MCF 10A (cell line): ENCODE measurements at regions not wholly inside any gene's neighbourhood (a gene's known extent, or its start where the extent isn't known, plus 50 kb on each side); places are given as distances from the start of the nearest gene placed in this dataset.

ENCODE experiments used
- BruUV-seq: library from RNA; stranded (reverse); fragments of 400-500 nt; replicated peaks from 2 replicates; lab custom pipeline; 2021; lab: Mats Ljungman, UMichigan
- CTCF ChIA-PET: fragments of 300-600 bp; sonication (Branson Sonifier 250); formaldehyde crosslinking; extraction: SDS; loops from one replicate; lab custom pipeline; 2021; ENCODE audit warnings: antibody characterized with exemption, inconsistent platforms; lab: Yijun Ruan, JAX
- POLR2A ChIA-PET: fragments of 300-600, 350-650 bp; sonication (Branson Sonifier 250); formaldehyde crosslinking; extraction: SDS; loops from one replicate; lab custom pipeline; 2020; ENCODE audit warnings: antibody characterized with exemption, inconsistent platforms; lab: Yijun Ruan, JAX
- DNase-seq: peaks from one replicate; pipeline ENCODE4 v3.0.0-alpha.2; 2018; ENCODE audit not compliant: unreplicated experiment
- H3K27ac Mint-ChIP-seq: one replicate; pipeline ENCODE4 v1.8.0; 2022; ENCODE audit warnings: mild to moderate bottlenecking, low read depth, mixed read lengths; ENCODE audit not compliant: unreplicated experiment
- H3K27me3 Mint-ChIP-seq: one replicate; pipeline ENCODE4 v1.8.0; 2022; ENCODE audit warnings: mixed read lengths; ENCODE audit not compliant: insufficient read depth, unreplicated experiment
- H3K36me3 Mint-ChIP-seq: one replicate; pipeline ENCODE4 v1.8.0; 2022; ENCODE audit warnings: mild to moderate bottlenecking, moderate library complexity, mixed read lengths; ENCODE audit not compliant: insufficient read depth, unreplicated experiment
- H3K4me1 Mint-ChIP-seq: one replicate; pipeline ENCODE4 v1.8.0; 2022; ENCODE audit warnings: mixed read lengths; ENCODE audit not compliant: insufficient read depth, unreplicated experiment
- H3K4me3 Mint-ChIP-seq: one replicate; pipeline ENCODE4 v1.8.0; 2022; ENCODE audit warnings: mild to moderate bottlenecking, moderate library complexity, mixed read lengths; ENCODE audit not compliant: unreplicated experiment
- H3K9me3 Mint-ChIP-seq: one replicate; pipeline ENCODE4 v1.8.0; 2022; ENCODE audit warnings: mixed read lengths; ENCODE audit not compliant: unreplicated experiment
- intact Hi-C: fragments of 100-400 bp; cut with micrococcal nuclease; formaldehyde crosslinking; loops from 2 replicates; pipeline ENCODE4 v1.14.1; 2022
- TF ChIP-seq, protein P1 (sequence below): fragments of 200-600 bp; IDR thresholded peaks from one replicate; pipeline ENCODE4 v1.8.0; 2022; ENCODE audit warnings: antibody characterized with exemption, mild to moderate bottlenecking; ENCODE audit not compliant: unreplicated experiment

DNA sequence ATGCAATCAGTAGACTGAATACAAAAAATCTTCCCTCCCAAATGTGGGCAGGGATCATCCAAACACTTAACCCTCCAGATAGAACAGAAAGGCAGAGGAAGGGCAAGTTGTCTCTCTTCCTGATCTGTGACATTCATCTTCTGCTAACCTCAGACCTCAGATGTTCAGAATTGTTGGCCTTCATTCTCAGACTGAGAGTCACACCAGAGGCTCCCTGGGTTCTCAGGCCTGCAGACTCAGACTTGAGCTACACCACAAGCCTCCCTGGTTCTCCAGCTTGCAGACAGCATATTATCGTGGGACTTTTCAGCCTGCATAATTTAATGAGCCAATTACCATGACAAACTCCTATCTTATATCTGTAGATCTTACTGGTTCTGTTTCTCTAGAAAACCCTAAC, 1471.6 kb upstream of the ADGRL3 start:
- BruUV-seq = no TSS peak
- Mint-ChIP-seq H3K27me3 (no peaks in the 10 kb centered on the region), H3K4me1 (no peaks in the 10 kb centered on the region)

DNA sequence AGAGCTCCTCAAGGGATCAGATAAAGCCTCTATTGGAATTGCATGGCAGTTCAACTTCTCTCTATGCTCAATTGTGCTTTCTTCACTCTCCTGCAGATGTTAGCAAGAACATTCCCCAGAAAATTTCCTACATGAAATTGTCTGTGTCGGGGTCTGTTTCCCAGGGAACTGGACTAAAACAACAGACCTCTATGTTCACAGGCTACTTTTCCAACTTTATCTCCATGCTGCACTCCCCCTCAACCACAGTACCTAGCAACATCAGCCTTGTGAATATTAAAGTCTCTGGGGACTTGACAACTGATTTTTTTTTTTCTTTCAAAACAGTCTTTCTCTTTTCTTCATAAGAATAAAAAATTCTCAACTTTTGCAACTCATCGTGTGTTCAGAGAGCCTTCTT, 1470.8 kb upstream of the ADGRL3 start:
- Mint-ChIP-seq H3K27me3 (no peaks in the 10 kb centered on the region), H3K27ac (no peak overlapping the region), H3K9me3 (peaks cover 7% of the 10 kb centered on the region), H3K4me1 (no peaks in the 10 kb centered on the region), H3K4me3 (no peak overlapping the region), H3K36me3 (no peaks in the 10 kb centered on the region)
- POLR2A ChIA-PET = no interaction called here
- DNase-seq = no peak
- TF ChIP-seq, protein P1, sequence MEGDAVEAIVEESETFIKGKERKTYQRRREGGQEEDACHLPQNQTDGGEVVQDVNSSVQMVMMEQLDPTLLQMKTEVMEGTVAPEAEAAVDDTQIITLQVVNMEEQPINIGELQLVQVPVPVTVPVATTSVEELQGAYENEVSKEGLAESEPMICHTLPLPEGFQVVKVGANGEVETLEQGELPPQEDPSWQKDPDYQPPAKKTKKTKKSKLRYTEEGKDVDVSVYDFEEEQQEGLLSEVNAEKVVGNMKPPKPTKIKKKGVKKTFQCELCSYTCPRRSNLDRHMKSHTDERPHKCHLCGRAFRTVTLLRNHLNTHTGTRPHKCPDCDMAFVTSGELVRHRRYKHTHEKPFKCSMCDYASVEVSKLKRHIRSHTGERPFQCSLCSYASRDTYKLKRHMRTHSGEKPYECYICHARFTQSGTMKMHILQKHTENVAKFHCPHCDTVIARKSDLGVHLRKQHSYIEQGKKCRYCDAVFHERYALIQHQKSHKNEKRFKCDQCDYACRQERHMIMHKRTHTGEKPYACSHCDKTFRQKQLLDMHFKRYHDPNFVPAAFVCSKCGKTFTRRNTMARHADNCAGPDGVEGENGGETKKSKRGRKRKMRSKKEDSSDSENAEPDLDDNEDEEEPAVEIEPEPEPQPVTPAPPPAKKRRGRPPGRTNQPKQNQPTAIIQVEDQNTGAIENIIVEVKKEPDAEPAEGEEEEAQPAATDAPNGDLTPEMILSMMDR = no peak
- no TSS peak for BruUV-seq
- intact Hi-C loops = no loop called here
- CTCF ChIA-PET = no interaction called here

More for the DNA sequence above, 1471.6 kb upstream of the ADGRL3 start:
- CTCF ChIA-PET = no interaction called here
- no peak for DNase-seq
- Mint-ChIP-seq H3K27ac (no peak overlapping the region), H3K36me3 (no peaks in the 10 kb centered on the region), H3K4me3 (no peak overlapping the region), H3K9me3 (peaks cover 7% of the 10 kb centered on the region)
- intact Hi-C loops = no loop called here
- TF ChIP-seq, protein P1 = no peak
- POLR2A ChIA-PET = no interaction called here

DNA sequence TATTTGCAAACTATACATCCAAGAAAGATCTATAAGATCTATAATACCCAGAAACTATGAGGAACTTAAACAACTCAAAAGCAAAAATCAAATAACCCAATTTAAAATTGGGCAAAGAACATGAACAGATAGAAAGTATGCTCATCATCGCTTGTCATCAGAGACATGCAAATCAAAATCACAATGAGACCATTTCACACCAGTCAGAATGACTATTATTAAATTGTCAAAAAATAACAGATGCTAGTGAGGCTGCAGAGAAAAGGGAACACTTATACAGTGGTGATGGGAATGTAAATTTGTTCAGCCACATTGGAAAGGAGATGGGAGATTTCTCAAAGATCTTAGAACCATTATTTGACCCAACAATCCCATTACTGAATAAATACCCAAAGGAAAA, 1451.7 kb upstream of the ADGRL3 start:
- no peaks in the 10 kb centered on the region for H3K9me3 Mint-ChIP-seq
- no peak overlapping the region for H3K27ac Mint-ChIP-seq
- intact Hi-C loops = no loop called here
- no peak for DNase-seq
- POLR2A ChIA-PET = interaction anchor here (0.6 kb wide), 1 partner anchor 68 kb away, joined by 3 read pairs; no protein-coding TSS in a partner anchor
- TF ChIP-seq, protein P1 = no peak
- CTCF ChIA-PET = no interaction called here
- H3K4me1 Mint-ChIP-seq = no peaks in the 10 kb centered on the region
- H3K4me3 Mint-ChIP-seq = no peak overlapping the region
- no peaks in the 10 kb centered on the region for H3K27me3 Mint-ChIP-seq
- no TSS peak for BruUV-seq
- H3K36me3 Mint-ChIP-seq = no peaks in the 10 kb centered on the region

DNA sequence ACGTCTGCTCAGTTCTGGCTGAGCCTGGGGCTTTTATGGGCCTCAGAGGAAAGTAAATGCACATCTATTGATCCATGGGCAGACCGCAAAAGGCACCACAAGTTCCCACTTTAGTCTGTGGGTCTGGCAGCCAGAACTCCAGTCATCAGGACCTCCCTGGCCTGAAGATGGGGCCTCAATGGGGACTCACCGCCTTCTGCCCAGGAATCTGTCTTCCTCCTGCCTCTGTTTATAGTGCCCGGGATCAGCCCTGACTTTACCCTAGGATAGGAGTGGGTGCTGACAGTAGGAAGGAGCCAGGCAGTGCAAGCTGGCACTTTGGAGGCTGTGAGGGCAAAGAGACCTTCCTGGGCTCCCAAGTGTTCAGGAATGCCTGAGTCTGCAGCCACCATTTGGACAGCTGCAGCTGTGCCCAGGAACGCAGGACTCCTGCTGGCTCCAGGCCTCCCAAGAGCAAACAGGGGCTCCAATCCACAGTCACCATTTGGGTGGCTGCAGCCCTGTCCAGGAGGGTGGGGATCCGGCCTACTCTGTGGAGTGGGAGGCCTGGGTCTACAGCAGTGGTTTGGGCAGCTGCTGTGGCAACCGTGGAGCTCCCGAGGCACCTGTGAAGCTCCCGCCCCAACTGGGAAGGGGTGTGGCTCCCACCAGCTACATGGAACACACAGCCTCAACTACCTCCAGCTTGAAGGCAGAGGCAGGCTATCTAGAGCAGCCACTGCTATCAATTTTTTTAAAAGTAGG, 1440.9 kb upstream of the ADGRL3 start:
- H3K36me3 Mint-ChIP-seq = no peaks in the 10 kb centered on the region
- H3K9me3 Mint-ChIP-seq = peaks cover 21% of the 10 kb centered on the region

More for the DNA sequence above, 1440.9 kb upstream of the ADGRL3 start:
- no TSS peak for BruUV-seq
- ChIA-PET CTCF (interaction anchor here (0.6 to 0.7 kb wide), 2 partner anchors 14 to 17 kb away, joined by 3 read pairs; no protein-coding TSS in a partner anchor), POLR2A (no interaction called here)
- DNase-seq = no peak
- TF ChIP-seq, protein P1 = no peak
- Mint-ChIP-seq H3K4me1 (no peaks in the 10 kb centered on the region), H3K27ac (no peak overlapping the region), H3K4me3 (no peak overlapping the region), H3K27me3 (no peaks in the 10 kb centered on the region)
- intact Hi-C loops = no loop called here
